ENCODE measurements at regions not wholly inside any gene's neighbourhood (a gene's known extent, or its start where the extent isn't known, plus 50 kb on each side); places are given as distances from the start of the nearest gene placed in this dataset.
"Not testable (repeated sequence)": the region's sequence is repeated elsewhere in the genome, so short reads cannot be mapped to it uniquely, and the experiment has no call there.

- DNase-seq (ENCODE audit: low read depth in 2 of 2): no peak
These were observed 144.9 kb upstream of the MTPN start for GRCh38 chr7:136122026-136122425.

DNA sequence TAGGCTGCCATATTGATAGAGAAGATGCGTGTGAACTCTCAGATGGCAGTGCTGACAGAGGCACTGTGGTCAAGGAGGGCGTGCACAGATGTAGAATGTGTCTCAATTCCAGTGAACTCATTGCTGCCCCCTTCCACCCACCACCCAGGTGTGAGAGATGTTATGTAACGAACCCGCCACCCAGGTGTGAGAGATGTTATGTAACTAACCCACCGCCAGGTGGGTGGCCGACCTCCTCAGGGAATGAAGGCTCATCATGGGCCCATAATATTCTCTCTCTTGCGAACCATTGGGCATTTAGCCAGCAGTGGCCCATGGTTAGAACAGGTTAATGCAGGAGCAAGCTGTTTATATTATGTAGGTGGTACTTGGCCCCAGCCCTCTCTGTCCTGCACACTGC lies 140.4 kb upstream of the MTPN start:
- DNase-seq (ENCODE audit: low read depth in 2 of 2): no peak

DNA sequence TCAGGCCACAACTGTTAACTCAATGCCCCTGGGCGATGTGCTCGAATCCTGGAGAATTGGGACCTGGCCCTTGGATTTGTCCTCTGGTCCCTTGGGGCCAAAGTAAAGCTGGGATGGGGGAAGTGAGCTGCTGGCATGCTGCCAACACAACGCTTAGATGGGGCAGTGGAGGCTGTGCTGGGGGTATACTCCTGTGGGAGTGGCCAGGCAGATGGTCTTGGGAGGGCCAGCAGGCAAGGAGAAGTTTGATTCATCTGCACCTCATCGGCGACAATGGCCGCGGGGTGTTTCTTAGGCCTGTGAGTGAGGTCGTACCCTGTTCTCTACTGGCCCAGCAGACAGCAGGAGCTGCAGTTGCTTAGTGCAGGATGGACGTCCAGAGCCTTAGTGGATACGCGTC lies 139.0 kb upstream of the MTPN start:
- no peak for DNase-seq (ENCODE audit: low read depth in 2 of 2)

DNA sequence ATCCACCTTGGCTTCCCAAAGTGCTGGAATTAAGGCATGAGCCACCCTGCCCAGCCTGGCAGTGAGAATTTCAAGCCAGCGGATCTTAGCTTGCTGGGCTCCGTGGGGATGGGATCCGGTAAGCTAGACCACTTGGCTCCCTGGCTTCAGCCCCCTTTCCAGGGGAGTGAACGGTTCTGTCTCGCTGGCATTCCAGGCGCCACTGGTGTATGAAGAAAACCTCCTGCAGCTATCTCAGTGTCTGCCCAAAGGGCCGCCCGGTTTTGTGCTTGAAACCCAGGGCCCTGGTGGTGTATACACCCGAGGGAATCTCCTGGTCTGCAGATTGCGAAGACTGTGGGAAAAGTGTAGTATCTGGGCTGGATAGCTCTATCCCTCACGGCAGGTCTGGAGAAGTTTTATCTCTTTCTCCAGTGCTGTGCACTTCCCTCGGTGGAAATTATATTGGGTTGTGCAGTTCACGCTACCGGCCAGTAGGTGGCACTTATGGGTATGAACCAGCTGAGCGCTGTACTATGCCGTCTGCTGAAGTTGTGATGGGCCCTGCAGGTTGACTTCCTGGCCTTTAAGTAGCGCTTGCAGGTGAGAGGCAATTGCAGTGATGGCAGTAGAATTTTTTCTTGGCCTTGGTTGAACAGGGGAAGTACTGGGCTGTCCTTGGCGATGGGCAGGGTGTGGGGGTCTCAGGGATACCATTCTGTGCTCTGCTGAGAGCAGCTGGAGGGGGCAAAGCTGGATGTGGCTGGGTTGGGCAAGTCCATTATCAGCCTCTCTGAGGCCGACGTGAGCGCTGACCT lies 138.0 kb upstream of the MTPN start:
- DNase-seq (ENCODE audit: low read depth in 2 of 2): peak; percentile 16 to 40

- not testable (repeated sequence) for DNase-seq (ENCODE audit: low read depth in 2 of 2)
These were observed 137.3 kb upstream of the MTPN start for GRCh38 chr7:136114467-136114866.

DNA sequence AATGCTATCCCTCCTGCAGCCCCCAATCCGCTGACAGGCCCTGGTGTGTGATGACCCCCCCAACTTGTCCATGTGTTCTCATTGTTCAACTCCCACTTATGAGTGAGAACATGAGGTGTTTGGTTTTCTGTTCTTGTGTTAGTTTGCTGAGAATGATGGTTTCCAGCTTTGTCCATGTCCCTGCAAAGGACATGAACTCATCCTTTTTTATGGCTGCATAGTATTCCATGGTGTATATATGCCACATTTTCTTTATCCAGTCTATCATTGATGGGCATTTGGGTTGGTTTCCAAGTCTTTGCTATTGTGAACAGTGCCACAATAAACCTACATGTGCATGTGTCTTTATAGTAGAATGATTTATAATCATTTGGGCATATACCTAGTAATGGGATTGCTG lies 131.9 kb upstream of the MTPN start:
- not testable (repeated sequence) for DNase-seq (ENCODE audit: low read depth in 2 of 2)

- no peak for DNase-seq (ENCODE audit: low read depth in 2 of 2)
These were observed 128.0 kb upstream of the MTPN start for GRCh38 chr7:136105191-136105590.

DNA sequence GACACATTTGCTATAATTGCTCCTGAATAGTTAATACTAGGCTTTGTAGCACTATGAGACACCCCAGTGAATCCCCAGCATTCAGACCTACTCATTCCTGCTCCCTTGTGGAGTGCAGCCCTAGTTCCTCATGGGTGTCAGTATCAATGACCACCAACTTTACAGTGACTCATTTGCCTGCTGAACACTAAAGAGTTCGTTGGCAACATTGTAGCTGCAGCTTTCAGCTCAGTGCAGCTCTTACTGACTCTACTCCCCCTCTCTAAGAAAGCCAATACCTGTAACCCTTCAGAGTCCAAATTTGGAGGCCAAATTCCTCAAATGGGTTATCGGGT lies 127.1 kb upstream of the MTPN start:
- DNase-seq (ENCODE audit: low read depth in 2 of 2): no peak

- no peak for DNase-seq (ENCODE audit: low read depth in 2 of 2)
These were observed 126.5 kb upstream of the MTPN start for GRCh38 chr7:136103545-136104268.

GRCh38 chr7:136102881-136103280 lies 125.7 kb upstream of the MTPN start:
- DNase-seq (ENCODE audit: low read depth in 2 of 2): no peak

DNA sequence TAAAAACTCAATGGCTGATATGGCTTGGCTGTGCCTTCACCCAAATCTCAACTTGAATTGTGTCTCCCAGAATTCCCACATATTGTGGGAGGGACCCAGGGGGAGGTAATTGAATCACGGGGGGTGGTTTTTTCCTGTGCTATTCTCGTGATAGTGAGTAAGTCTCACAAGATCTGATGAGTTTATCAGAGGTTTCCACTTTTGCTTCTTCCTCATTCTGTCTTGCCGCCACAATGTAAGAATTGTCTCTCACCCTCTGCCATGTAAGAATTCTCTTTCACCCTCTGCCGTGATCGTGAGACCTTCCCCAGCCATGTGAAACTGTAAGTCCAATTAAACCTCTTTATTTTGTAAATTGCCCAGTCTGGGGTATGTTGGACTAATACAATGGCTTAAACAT lies 115.6 kb upstream of the MTPN start:
- DNase-seq (ENCODE audit: low read depth in 2 of 2): not testable (repeated sequence)

- DNase-seq (ENCODE audit: low read depth in 2 of 2): no peak
These were observed 110.7 kb upstream of the MTPN start for GRCh38 chr7:136087881-136088280.

DNA sequence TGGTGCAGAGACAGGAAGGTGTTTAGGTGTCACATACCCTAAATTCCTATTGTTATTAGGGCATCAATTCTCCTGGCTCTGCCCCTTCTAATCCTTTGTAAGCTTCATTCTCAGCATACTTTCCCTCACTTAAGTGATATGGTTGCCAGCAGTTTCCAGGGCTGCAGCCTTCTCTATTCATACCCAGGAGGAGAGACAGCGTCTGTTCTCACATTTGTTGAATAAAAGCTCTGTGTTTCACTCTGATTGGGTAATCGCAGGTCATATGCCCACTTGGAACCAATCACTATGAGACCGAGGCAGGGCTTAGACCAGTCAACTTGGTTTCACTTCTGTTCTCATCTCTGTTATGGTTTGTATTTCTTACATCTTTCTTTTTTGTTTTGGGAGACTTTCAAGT lies 109.6 kb upstream of the MTPN start:
- DNase-seq (ENCODE audit: low read depth in 2 of 2): no peak

GRCh38 chr7:136079934-136080333 lies 102.8 kb upstream of the MTPN start:
- DNase-seq (ENCODE audit: low read depth in 2 of 2): no peak

GRCh38 chr7:136079478-136079892 lies 102.3 kb upstream of the MTPN start:
- no peak for DNase-seq (ENCODE audit: low read depth in 2 of 2)

DNA sequence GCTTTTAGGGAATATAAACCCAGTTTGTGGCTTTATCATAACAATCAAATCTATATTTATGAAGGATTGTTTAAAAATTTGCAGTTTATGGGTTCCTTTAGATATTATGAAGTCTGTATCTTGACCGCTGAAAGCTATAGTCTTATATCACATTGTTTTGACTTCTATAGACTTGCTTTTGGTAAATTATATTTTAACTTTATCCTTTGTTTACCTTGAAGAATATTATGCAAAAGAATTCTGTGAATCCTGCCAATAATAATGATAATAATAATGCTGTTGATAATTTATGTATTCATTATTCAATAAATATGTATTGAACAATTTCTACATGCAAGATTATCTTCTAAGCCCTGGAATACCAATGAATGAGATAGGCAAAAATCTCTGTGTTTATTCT lies 101.9 kb upstream of the MTPN start:
- DNase-seq (ENCODE audit: low read depth in 2 of 2): no peak

DNA sequence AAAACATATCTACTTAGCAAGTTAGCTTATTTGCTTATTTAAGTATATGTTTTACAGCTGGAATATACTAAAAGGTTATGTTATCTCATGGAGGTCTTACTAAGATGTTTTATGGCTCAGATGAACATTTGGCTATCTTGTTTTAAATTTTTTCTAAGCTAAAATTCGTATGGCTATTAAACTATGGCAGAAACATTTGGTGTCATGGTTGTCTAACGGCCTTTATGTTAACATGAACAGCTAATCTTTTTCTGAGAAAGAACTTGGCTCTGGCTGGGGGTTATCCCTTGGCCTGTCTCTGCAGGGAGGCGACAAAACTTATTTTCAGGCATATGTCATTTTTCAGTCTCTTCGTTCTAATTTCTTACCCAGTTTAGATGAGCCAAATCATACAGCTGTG lies 101.5 kb upstream of the MTPN start:
- DNase-seq (ENCODE audit: low read depth in 2 of 2): no peak

DNA sequence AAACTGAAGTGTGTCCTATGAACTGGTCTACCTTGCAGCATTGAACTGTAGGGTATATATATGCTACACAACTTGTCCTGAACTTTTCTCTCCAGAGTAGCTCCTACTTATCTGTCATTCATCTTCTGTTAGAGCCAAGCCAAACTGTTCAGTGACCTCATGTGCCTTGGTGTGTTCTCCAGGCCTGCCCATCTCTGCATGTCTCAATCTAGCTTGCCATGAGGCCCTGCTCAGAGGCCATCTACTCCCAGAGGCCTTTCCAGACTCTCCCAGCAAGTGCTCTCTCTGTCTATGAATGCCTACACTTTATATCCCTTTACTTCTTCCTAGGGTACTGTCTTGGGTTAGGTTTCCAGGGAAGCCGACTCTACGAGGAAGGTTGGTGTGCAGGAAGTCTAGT lies 99.8 kb upstream of the MTPN start:
- no peak for DNase-seq (ENCODE audit: low read depth in 2 of 2)

GRCh38 chr7:136074843-136075242 lies 97.7 kb upstream of the MTPN start:
- DNase-seq (ENCODE audit: low read depth in 2 of 2): no peak

GRCh38 chr7:136072447-136072846 lies 95.3 kb upstream of the MTPN start:
- DNase-seq (ENCODE audit: low read depth in 2 of 2): no peak

DNA sequence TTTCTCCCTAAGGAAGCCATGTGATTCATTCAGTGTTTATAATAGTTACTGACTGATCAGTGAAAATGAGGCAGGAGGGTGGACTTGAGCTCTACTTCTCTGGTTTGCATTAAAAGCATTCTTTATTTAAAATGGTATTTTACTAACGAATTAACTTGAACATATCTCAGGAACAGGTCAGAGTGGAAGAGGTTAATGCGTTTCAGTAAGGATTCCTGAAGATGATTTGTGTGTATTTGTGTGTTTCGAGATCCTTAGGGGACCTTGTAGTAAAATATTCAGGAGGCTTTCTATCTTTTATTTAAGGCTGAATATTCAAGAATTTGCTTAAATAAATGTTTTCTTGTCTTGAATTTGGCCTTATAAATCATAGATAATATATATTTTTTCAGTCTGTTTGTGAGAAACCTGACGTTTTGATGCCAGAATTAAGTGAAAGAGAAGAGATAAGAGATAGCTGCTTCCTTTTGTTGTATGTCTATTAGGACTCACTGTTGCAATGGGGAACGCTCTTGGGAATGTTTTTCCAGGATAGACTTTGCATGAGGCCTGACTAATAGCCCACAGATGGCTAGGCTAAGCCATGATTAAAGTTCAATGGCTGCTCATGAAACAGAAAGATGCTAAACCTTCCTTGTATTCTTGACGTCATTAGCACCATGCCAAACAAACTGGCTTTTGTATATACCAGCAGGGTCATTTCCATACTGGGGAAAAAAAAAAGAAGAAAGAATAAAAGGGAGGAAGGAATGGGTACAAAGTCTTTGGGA lies 93.8 kb upstream of the MTPN start:
- DNase-seq (ENCODE audit: low read depth in 2 of 2): no peak

- no peak for DNase-seq (ENCODE audit: low read depth in 2 of 2)
These were observed 92.8 kb upstream of the MTPN start for GRCh38 chr7:136069840-136070529.
